A673 (cell line): ENCODE measurements at regions not wholly inside any gene's neighbourhood (a gene's known extent, or its start where the extent isn't known, plus 50 kb on each side); places are given as distances from the start of the nearest gene placed in this dataset.

Experiments used
- CTCF ChIP-seq: fragments of 300-800, 200-600 bp; sonication (generic); conservative IDR thresholded peaks from 2 replicates; pipeline ENCODE4 v1.5.1; 2017; ENCODE audit warnings: low read depth, mild to moderate bottlenecking, antibody characterized with exemption, low read length, moderate library complexity, mixed read lengths
- EZH2 ChIP-seq: fragments of 200-600 bp; sonication (generic); IDR thresholded peaks from 2 replicates; pipeline ENCODE4 v1.6.1; 2017; ENCODE audit warnings: borderline replicate concordance, low read depth, mild to moderate bottlenecking, mixed read lengths, antibody characterized with exemption, low read length; ENCODE audit not compliant: poor library complexity, severe bottlenecking

- TF ChIP-seq CTCF (no peak), EZH2 (no peak)
Observed at GRCh38 chr6:14196026-14196425, 78.5 kb downstream of the CD83 start.
